WTC11 (cell line): ENCODE measurements at regions not wholly inside any gene's neighbourhood (a gene's known extent, or its start where the extent isn't known, plus 50 kb on each side); places are given as distances from the start of the nearest gene placed in this dataset.

Experiments used
- ATAC-seq: fragments of 200-7000 bp; cut with Tn5 transposase; 2 replicates; pipeline ENCODE4 v1.10.0; 2021; ENCODE audit warnings: mild to moderate bottlenecking, moderate library complexity
- CTCF ChIA-PET: fragments of 300-600 bp; sonication (Branson Sonifier 250); formaldehyde crosslinking; loops from one replicate; lab custom pipeline; 2021; ENCODE audit warnings: antibody characterized with exemption; lab: Charles Lee
- POLR2A ChIA-PET: fragments of 350-600 bp; sonication (Branson Sonifier 250); formaldehyde crosslinking; loops from one replicate; lab custom pipeline; 2021; ENCODE audit warnings: antibody characterized with exemption; lab: Charles Lee
- DNase-seq: peaks from one replicate; pipeline ENCODE4 v3.0.0; 2021; ENCODE audit warnings: low spot score
- H3K27ac Mint-ChIP-seq: 2 replicates; pipeline ENCODE4 v1.8.0; 2021; ENCODE audit warnings: mixed read lengths
- H3K27me3 Mint-ChIP-seq: 2 replicates; pipeline ENCODE4 v1.8.0; 2021; ENCODE audit warnings: low read depth, mild to moderate bottlenecking, moderate library complexity, mixed read lengths
- H3K36me3 Mint-ChIP-seq: 2 replicates; pipeline ENCODE4 v1.8.0; 2021; ENCODE audit warnings: mixed read lengths
- H3K4me1 Mint-ChIP-seq: 2 replicates; pipeline ENCODE4 v1.8.0; 2022; ENCODE audit warnings: mixed read lengths
- H3K4me3 Mint-ChIP-seq: 2 replicates; pipeline ENCODE4 v1.8.0; 2021; ENCODE audit warnings: mild to moderate bottlenecking, moderate library complexity, mixed read lengths
- H3K9me3 Mint-ChIP-seq: 2 replicates; pipeline ENCODE4 v1.8.0; 2021; ENCODE audit warnings: mixed read lengths
- GRHL2 ChIP-seq: fragments of 250-450 bp; sonication (Bioruptor Pico); IDR thresholded peaks from 2 replicates; pipeline ENCODE4 v1.8.0; 2022; ENCODE audit warnings: mild to moderate bottlenecking, moderate library complexity; ENCODE audit not compliant: insufficient replicate concordance, severe bottlenecking
- IRF2 ChIP-seq: sonication (generic); formaldehyde crosslinking; IDR thresholded peaks from 2 replicates; pipeline ENCODE4 v1.8.0; 2022; ENCODE audit warnings: low read depth, missing genetic modification reagents, borderline replicate concordance
- JUN ChIP-seq: sonication (generic); formaldehyde crosslinking; IDR thresholded peaks from 2 replicates; pipeline ENCODE4 v1.8.0; 2023; ENCODE audit warnings: mild to moderate bottlenecking, missing genetic modification reagents
- NR3C1 ChIP-seq: sonication (generic); formaldehyde crosslinking; conservative IDR thresholded peaks from 2 replicates; pipeline ENCODE4 v1.8.1; 2023; ENCODE audit warnings: low read depth, mild to moderate bottlenecking, missing genetic modification reagents
- SMAD3 ChIP-seq: sonication (generic); formaldehyde crosslinking; IDR thresholded peaks from 2 replicates; pipeline ENCODE4 v1.8.0; 2022; ENCODE audit warnings: missing genetic modification reagents, mild to moderate bottlenecking, borderline replicate concordance
- TP53 ChIP-seq: sonication (generic); formaldehyde crosslinking; IDR thresholded peaks from 2 replicates; pipeline ENCODE4 v1.8.1; 2023; ENCODE audit warnings: mild to moderate bottlenecking, missing genetic modification reagents
- ZNF396 ChIP-seq: fragments of 250-450 bp; sonication (Bioruptor Pico); IDR thresholded peaks from 2 replicates; pipeline ENCODE4 v1.8.0; 2021; ENCODE audit warnings: mild to moderate bottlenecking, moderate library complexity, borderline replicate concordance
- ZNF416 ChIP-seq: fragments of 250-450 bp; sonication (Bioruptor Pico); IDR thresholded peaks from 2 replicates; pipeline ENCODE4 v1.9.0; 2021; ENCODE audit warnings: mild to moderate bottlenecking, inconsistent platforms
- ZNF671 ChIP-seq: fragments of 250-450 bp; sonication (Bioruptor Pico); IDR thresholded peaks from 2 replicates; pipeline ENCODE4 v1.8.0; 2021; ENCODE audit warnings: mild to moderate bottlenecking
- ZSCAN18 ChIP-seq: fragments of 250-450 bp; sonication (Bioruptor Pico); IDR thresholded peaks from 2 replicates; pipeline ENCODE4 v2.1.2; 2022; ENCODE audit warnings: mild to moderate bottlenecking, moderate library complexity
- TF ChIP-seq, protein P1 (sequence below): sonication (generic); formaldehyde crosslinking; IDR thresholded peaks from 2 replicates; pipeline ENCODE4 v1.8.1; 2023; ENCODE audit warnings: mild to moderate bottlenecking, missing genetic modification reagents, moderate library complexity
- TF ChIP-seq, protein P2 (sequence below): fragments of 250-450 bp; sonication (Bioruptor Pico); IDR thresholded peaks from 2 replicates; pipeline ENCODE4 v1.9.0; 2021; ENCODE audit warnings: mild to moderate bottlenecking, borderline replicate concordance
- TF ChIP-seq, protein P3 (sequence below): sonication (generic); formaldehyde crosslinking; IDR thresholded peaks from 2 replicates; pipeline ENCODE4 v1.8.1; 2023; ENCODE audit warnings: mild to moderate bottlenecking, moderate library complexity, missing genetic modification reagents
- TF ChIP-seq, protein P4 (sequence below): fragments of 250-450 bp; sonication (Bioruptor Pico); conservative IDR thresholded peaks from 2 replicates; pipeline ENCODE4 v1.9.0; 2021; ENCODE audit warnings: mild to moderate bottlenecking
- TF ChIP-seq, protein P5 (sequence below): sonication (generic); formaldehyde crosslinking; IDR thresholded peaks from 2 replicates; pipeline ENCODE4 v1.8.1; 2022; ENCODE audit warnings: low read depth, mild to moderate bottlenecking, moderate library complexity, missing genetic modification reagents, borderline replicate concordance

DNA sequence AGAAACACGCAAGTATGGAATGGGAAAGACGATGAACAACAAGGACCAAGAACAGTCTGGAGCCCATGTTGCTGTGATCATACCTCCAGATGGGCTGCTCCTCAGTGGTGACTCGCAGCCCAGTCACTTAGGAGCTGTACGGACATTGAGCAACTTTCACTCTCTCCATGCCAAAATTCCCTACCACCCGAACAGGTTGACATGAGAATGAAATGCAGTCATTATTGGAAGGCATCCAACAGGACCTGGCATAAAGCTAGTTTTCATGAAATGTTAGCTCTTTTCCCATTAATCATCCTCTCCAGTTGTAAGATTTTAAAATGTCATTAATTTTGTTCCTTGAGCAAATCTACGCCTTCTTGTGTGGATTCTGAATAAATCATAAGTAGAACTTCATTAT lies 82.7 kb upstream of the GPM6B start:
- no peaks in the 10 kb centered on the region for H3K27me3 Mint-ChIP-seq
- no peak for DNase-seq
- POLR2A ChIA-PET: no interaction called here
- H3K36me3 Mint-ChIP-seq: peaks cover 8% of the 10 kb centered on the region
- H3K4me3 Mint-ChIP-seq: no peak overlapping the region
- CTCF ChIA-PET: no interaction called here
- H3K4me1 Mint-ChIP-seq: peaks cover 32% of the 10 kb centered on the region
- no peak overlapping the region for H3K27ac Mint-ChIP-seq
- ATAC-seq: no peak
- TF ChIP-seq ZSCAN18 (CRISPR knock-in tag) (no peak), TP53 (CRISPR knock-in tag) (no peak)
- no peaks in the 10 kb centered on the region; the same call in 1 of the 2 replicates for H3K9me3 Mint-ChIP-seq

GRCh38 chrX:13898603-13899002 lies 81.7 kb upstream of the GPM6B start:
- DNase-seq (no peak), ATAC-seq (no peak)
- Mint-ChIP-seq H3K27ac (no peak overlapping the region), H3K4me1 (peaks cover 25% of the 10 kb centered on the region), H3K36me3 (peaks cover 6% of the 10 kb centered on the region), H3K4me3 (no peak overlapping the region), H3K9me3 (no peaks in the 10 kb centered on the region; the same call in 1 of the 2 replicates), H3K27me3 (no peaks in the 10 kb centered on the region)
- ChIA-PET POLR2A (no interaction called here), CTCF (interaction anchor here (1.6 kb wide), 1 partner anchor 134 kb away, joined by 4 read pairs; no protein-coding TSS in a partner anchor)
- TF ChIP-seq IRF2 (CRISPR knock-in tag) (no peak), JUN (no peak)
- TF ChIP-seq, protein P1, sequence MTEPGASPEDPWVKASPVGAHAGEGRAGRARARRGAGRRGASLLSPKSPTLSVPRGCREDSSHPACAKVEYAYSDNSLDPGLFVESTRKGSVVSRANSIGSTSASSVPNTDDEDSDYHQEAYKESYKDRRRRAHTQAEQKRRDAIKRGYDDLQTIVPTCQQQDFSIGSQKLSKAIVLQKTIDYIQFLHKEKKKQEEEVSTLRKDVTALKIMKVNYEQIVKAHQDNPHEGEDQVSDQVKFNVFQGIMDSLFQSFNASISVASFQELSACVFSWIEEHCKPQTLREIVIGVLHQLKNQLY (CRISPR knock-in tag): no peak
- TF ChIP-seq, protein P2, sequence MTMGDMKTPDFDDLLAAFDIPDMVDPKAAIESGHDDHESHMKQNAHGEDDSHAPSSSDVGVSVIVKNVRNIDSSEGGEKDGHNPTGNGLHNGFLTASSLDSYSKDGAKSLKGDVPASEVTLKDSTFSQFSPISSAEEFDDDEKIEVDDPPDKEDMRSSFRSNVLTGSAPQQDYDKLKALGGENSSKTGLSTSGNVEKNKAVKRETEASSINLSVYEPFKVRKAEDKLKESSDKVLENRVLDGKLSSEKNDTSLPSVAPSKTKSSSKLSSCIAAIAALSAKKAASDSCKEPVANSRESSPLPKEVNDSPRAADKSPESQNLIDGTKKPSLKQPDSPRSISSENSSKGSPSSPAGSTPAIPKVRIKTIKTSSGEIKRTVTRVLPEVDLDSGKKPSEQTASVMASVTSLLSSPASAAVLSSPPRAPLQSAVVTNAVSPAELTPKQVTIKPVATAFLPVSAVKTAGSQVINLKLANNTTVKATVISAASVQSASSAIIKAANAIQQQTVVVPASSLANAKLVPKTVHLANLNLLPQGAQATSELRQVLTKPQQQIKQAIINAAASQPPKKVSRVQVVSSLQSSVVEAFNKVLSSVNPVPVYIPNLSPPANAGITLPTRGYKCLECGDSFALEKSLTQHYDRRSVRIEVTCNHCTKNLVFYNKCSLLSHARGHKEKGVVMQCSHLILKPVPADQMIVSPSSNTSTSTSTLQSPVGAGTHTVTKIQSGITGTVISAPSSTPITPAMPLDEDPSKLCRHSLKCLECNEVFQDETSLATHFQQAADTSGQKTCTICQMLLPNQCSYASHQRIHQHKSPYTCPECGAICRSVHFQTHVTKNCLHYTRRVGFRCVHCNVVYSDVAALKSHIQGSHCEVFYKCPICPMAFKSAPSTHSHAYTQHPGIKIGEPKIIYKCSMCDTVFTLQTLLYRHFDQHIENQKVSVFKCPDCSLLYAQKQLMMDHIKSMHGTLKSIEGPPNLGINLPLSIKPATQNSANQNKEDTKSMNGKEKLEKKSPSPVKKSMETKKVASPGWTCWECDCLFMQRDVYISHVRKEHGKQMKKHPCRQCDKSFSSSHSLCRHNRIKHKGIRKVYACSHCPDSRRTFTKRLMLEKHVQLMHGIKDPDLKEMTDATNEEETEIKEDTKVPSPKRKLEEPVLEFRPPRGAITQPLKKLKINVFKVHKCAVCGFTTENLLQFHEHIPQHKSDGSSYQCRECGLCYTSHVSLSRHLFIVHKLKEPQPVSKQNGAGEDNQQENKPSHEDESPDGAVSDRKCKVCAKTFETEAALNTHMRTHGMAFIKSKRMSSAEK (CRISPR knock-in tag): no peak
- TF ChIP-seq, protein P3, sequence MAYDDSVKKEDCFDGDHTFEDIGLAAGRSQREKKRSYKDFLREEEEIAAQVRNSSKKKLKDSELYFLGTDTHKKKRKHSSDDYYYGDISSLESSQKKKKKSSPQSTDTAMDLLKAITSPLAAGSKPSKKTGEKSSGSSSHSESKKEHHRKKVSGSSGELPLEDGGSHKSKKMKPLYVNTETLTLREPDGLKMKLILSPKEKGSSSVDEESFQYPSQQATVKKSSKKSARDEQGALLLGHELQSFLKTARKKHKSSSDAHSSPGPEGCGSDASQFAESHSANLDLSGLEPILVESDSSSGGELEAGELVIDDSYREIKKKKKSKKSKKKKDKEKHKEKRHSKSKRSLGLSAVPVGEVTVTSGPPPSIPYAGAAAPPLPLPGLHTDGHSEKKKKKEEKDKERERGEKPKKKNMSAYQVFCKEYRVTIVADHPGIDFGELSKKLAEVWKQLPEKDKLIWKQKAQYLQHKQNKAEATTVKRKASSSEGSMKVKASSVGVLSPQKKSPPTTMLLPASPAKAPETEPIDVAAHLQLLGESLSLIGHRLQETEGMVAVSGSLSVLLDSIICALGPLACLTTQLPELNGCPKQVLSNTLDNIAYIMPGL (CRISPR knock-in tag): no peak

GRCh38 chrX:13898083-13898482 lies 81.2 kb upstream of the GPM6B start:
- H3K27me3 Mint-ChIP-seq: no peaks in the 10 kb centered on the region
- DNase-seq: peak; percentile 16
- CTCF ChIA-PET: interaction anchor here (0.9 to 1.6 kb wide), 2 partner anchors 131 to 134 kb away, joined by 4 read pairs; partner anchors contain the start of gene GEMIN8
- H3K36me3 Mint-ChIP-seq: peaks cover 2% of the 10 kb centered on the region
- TF ChIP-seq IRF2 (CRISPR knock-in tag): no peak
- TF ChIP-seq, protein P4, sequence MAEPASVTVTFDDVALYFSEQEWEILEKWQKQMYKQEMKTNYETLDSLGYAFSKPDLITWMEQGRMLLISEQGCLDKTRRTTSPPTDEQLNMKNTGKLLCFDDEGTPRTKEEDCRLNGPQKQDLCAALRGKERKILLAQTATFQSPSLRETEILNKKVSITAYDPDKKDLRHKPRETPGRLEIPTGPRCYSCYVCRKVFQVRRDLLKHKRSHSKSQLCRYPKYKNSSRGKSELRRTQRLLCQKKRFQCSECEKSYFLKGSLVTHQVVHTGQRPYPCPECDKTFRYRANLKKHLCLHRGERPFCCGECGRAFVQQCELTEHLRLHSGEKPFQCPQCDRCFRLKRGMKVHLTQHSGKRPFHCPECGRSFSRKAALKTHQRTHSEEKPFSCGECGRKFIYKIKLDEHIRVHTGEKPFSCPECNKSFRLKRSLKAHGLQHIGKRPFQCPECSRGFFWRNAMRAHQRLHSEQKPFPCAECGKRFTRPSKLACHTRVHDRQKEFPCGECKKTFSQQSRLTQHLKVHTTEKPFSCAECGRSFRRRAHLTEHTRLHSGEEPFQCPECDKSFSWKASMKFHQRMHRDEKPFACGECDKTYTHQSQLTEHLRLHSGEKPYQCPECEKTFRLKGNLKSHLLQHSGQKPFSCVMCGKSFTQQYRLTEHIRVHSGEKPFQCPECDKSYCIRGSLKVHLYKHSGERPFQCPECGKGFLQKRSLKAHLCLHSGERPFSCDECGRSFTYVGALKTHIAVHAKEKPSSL (CRISPR knock-in tag): no peak
- TF ChIP-seq SMAD3 (CRISPR knock-in tag): no peak
- TF ChIP-seq, protein P5, sequence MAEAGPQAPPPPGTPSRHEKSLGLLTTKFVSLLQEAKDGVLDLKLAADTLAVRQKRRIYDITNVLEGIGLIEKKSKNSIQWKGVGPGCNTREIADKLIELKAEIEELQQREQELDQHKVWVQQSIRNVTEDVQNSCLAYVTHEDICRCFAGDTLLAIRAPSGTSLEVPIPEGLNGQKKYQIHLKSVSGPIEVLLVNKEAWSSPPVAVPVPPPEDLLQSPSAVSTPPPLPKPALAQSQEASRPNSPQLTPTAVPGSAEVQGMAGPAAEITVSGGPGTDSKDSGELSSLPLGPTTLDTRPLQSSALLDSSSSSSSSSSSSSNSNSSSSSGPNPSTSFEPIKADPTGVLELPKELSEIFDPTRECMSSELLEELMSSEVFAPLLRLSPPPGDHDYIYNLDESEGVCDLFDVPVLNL: no peak
- no peak for TF ChIP-seq ZNF416 (CRISPR knock-in tag)
- TF ChIP-seq ZNF396: no peak
- no peak for TF ChIP-seq NR3C1 (CRISPR knock-in tag)
- no peak for TF ChIP-seq GRHL2 (CRISPR knock-in tag)
- TF ChIP-seq ZNF671 (CRISPR knock-in tag): no peak
- no peak overlapping the region for H3K4me3 Mint-ChIP-seq
- peak; percentile 66 for ATAC-seq
- POLR2A ChIA-PET: no interaction called here
- no peak overlapping the region for H3K27ac Mint-ChIP-seq
- H3K4me1 Mint-ChIP-seq: peaks cover 21% of the 10 kb centered on the region
- H3K9me3 Mint-ChIP-seq: no peaks in the 10 kb centered on the region; the same call in 1 of the 2 replicates
